HG02943 (cell line): ENCODE measurements at regions not wholly inside any gene's neighbourhood (a gene's known extent, or its start where the extent isn't known, plus 50 kb on each side); places are given as distances from the start of the nearest gene placed in this dataset.
"Not testable (repeated sequence)": the region's sequence is repeated elsewhere in the genome, so short reads cannot be mapped to it uniquely, and the experiment has no call there.

Experiments used
- ATAC-seq: cut with Tn5 transposase; IDR thresholded peaks from one replicate; pipeline ENCODE4 v1.9.1; 2021; ENCODE audit warnings: mild to moderate bottlenecking, low read depth, moderate library complexity; ENCODE audit not compliant: unreplicated experiment

DNA sequence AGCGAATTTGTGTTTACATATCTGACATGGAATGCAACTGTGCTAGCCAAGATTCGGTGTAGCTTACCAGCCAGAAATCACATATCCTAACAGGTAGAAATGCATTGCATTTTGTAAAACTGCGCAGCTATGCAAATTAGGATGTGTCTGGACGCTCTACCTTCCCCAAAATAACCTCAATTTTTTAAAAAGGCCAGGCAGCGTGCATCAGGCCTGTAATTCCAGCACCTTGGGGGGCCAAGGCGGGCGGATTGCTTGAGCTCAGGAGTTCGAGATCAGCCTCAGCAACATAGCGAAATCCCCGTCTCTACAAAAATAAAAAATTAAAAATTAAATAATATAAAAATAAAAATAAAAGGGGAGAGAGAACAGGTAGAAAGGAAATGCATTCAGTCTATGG, 305.0 kb downstream of the TYW1 start:
- ATAC-seq: no peak

DNA sequence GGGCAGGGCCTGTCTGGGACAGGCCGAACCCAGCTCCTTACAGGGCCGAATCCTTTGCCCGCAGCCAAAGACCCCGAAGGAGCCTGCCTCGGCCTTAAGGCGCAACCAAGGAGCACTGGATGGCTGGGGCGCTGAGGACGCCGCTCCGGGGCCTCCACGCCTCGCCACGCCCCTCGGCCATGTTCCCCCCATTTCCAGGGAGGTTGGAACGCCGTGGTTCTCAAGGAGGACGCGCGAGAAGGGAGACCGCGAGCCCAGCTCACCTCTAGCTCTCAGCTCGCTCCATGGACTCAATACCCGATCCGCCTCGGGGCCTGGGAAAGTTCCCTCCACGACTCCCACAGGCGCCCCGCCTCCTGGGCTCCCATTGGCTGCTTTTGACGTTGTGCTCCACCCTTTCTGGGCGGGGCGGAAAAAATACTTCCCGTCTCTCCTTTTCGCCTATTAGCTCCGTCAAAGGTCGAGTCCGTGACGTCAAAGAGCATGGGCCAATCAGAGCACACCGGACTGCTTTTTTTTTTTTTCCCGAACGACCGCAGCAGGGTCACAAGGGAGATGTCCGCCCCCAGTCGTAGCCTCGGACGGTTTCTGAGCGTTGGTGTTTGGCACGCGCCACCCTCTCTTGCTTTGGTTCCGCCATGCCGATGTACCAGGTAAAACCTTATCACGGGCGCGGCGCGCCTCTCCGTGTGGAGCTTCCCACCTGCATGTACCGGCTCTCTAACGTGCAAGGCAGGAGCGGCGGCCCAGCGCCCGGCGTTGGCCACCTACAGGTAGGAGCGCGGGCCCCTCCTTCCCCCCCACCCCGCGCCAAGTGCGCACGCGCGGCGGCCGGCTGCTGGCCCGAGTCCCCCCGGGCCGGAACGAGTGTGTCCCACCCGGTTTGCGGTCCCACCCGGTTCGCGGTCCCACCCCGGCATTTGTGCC, 305.7 kb downstream of the TYW1 start:
- ATAC-seq: peak; percentile 87

- not testable (repeated sequence) for ATAC-seq
Observed at GRCh38 chr7:67304846-67305245, 308.2 kb downstream of the TYW1 start.

- ATAC-seq: no peak
Observed at GRCh38 chr7:67306331-67306730, 309.7 kb downstream of the TYW1 start.

DNA sequence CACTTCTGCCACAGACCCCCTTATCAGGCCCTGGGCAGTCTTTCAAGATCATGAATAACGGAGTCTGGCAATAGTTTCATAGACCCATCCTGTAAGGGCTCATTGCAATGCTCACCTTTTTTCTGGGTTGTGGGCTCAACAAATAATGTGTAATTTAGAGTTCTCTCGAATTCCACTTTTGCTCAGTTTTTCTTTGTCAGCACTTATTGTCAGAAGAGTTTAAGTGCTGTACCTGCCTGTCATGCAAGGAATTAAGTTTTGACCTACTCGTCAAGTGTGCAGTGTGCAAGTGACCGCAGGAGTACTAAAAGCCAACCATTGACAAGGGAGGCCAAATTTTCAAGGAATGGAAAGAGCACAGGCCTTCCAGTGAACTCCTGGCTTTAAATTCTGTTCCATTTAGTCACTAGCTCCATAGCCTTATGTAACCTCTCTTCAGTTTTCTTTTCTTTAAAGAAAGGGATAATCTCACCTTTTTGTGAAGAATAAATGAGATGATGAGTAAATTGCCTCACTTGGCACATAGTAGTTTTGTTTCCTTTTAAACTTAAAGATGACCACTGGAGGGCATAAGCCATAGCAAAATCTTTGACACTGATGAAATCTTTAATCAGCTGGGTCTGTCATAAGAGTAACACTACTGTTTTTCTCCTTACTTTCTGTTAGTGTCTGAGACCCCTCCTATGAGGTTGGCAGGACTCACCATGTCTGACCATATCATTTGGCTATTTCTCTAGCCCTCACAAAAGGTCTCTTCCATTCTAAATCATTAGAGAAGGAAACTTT, 313.3 kb downstream of the TYW1 start:
- ATAC-seq: no peak

GRCh38 chr7:67311901-67312300, 315.3 kb downstream of the TYW1 start:
- ATAC-seq: no peak

DNA sequence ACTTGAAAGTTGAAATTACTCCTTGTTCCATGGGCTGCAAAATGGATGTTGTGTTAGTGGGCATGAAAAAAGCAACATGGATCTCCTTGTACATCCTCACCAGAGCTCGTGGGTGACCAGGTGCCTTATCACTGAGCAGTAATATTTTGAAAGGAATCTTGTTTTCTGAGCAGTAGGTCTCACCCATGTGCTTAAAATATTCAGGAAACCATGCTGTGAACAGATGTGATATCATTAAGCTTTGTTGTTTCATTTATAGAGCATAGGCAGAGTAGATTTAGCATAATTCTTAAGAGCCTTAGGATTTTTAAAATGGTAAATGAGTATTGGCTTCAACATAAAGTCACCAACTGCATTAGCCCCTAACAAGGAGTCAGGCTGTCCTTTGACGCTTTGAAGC, 316.6 kb downstream of the TYW1 start:
- no peak for ATAC-seq

- not testable (repeated sequence) for ATAC-seq
Observed at GRCh38 chr7:67316902-67317301, 320.3 kb downstream of the TYW1 start.

DNA sequence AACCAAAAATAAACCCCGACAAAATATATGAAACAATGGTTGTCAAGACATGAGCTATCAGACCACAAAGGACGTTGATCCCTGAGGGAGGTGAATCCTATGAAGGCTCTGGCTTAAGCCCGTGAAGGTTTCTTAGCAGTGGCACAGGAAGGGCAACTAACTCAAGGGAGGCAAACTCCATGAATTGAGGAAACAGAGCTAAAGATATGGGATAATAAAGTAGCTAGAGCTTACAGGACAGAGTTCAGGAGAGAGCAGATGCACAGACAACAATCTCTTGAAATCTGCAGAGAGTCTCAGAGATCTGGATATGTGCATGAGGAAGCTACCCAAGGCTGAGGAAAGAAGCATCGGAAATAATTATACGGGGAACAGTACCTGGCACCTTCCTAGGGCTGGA, 331.6 kb downstream of the TYW1 start:
- ATAC-seq: not testable (repeated sequence)

- not testable (repeated sequence) for ATAC-seq
Observed at GRCh38 chr7:67335165-67335564, 338.5 kb downstream of the TYW1 start.

GRCh38 chr7:67335663-67336062, 339.0 kb downstream of the TYW1 start:
- ATAC-seq: not testable (repeated sequence)

- not testable (repeated sequence) for ATAC-seq
Observed at GRCh38 chr7:67338545-67338944, 341.9 kb downstream of the TYW1 start.

GRCh38 chr7:67341153-67341768, 344.6 kb downstream of the TYW1 start:
- ATAC-seq: no peak

- ATAC-seq: no peak
Observed at GRCh38 chr7:67343114-67343513, 346.5 kb downstream of the TYW1 start.

- ATAC-seq: no peak
Observed at GRCh38 chr7:67343572-67343971, 346.9 kb downstream of the TYW1 start.

GRCh38 chr7:67344481-67345193, 348.0 kb downstream of the TYW1 start:
- no peak for ATAC-seq

DNA sequence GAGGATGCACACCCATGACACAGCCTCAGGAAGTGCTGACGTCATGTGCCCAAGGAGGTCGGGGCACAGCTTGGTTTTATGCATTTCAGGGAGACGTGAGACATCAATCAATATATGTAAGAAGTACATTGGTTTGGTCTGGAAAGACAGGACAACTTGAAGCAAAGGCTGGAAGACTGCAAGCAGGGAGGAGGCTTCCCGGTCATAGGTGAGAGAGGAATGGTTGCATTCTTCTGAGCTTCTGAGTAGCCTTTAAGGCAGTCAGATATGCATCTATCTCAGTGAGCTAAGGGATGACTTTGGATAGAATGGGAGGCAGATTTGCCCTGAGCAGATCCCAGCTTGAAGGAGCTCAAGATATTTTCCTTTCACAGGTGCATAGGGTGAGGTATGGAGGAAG, 349.5 kb downstream of the TYW1 start:
- ATAC-seq: no peak

DNA sequence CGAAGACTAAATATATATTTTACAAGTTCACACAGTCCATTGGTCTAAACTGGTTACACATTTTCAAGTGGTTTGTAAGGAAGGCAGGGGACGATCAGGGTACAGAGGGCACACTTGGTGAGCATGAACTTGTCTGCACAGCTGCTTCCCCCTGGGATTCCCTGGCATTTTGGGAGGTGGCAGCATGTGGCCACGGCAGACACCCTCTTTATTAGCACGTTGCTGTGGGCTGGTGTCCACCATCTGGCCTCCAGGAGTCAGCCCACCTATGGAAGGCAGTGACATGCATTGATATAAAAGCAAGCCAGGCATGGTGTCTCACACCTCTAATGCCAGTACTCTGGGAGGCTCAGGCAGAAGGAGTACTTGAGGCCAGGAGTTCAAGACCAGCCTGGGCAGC, 350.2 kb downstream of the TYW1 start:
- ATAC-seq: no peak

DNA sequence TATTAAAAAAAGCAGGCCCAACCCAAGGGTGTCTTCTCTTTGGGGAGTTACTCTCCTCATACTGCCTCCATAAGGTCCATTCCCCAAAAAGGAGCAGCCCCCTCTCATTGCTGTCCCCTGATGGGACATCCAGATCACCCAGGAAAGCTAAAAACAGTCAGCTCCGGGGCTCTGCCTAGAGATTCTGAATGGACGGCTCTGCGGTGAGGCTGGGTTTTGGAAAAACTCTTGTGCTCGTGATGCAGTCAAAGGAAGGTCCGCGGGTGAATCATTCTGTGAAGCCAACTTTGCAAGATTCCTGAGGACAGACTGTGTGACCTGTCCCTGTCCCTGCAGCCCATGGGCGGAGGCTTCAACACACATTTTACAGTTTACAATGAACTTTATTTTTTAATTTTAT, 351.5 kb downstream of the TYW1 start:
- no peak for ATAC-seq

GRCh38 chr7:67357653-67358052, 361.0 kb downstream of the TYW1 start:
- ATAC-seq: not testable (repeated sequence)
